ENCODE measurements at regions not wholly inside any gene's neighbourhood (a gene's known extent, or its start where the extent isn't known, plus 50 kb on each side); places are given as distances from the start of the nearest gene placed in this dataset.
"Not testable (repeated sequence)": the region's sequence is repeated elsewhere in the genome, so short reads cannot be mapped to it uniquely, and the experiment has no call there.

DNA sequence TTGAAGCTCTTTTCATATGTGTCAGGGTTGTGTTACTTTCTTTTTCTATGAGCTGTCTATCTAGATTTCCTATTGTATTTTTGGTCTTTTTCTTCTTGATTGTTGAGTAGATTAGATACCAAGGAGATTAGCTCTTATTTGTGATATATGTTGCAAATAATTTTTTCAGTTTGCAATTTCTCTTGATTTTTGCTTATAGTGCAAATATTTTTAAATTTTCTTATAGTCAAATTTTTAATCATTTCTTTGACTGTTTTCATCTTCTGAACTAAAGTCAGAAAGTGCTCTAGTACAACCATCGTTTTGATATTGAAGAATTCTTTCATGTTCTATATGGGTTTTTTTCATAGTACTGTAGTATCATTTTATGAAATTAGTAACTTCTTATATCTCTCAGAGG lies 193.7 kb downstream of the OSTF1 start:
- no peak for DNase-seq (ENCODE audit: low spot score)

GRCh38 chr9:75289332-75289731 lies 201.0 kb downstream of the OSTF1 start:
- no peak for DNase-seq (ENCODE audit: low spot score)

DNA sequence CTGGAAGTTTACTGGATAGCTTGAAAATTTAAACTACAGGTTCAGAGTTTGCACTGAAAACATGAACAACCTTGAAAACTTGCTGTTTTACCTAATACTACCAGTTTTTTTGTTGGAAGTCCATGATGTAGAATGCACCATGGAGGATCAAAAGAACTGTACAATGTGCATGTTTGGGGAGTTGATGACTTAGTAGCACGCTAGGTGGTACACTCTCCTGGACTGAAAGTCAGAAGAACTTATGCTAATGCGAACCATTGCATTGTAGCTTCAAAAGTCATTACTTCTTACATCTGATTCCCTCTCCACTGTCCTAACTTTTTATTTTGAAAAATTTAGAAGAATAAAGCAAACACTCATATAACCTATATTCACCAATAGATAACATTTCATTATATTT lies 211.0 kb downstream of the OSTF1 start:
- no peak for DNase-seq (ENCODE audit: low spot score)

- no peak for DNase-seq (ENCODE audit: low spot score)
Observed at GRCh38 chr9:75333624-75334023, 245.3 kb downstream of the OSTF1 start.

DNA sequence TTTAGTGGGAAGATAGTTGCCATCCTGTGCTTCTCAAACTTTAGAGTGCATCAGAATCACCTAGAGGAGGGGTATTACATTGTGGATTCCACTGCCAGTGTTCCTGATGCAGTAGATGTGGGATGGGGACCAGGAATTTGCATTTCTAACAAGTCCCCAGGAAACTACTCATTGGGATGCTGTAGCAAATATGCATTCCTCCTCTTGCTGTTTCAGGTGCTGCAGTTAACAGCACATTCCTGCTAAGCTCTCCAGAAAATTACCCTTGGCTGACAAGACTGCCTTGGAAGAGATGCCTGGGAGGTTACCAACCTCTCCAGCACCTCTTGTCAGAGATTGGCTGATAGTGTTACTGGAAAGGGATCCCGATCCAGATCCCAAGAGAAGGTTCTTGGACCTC lies 270.5 kb downstream of the OSTF1 start:
- DNase-seq (ENCODE audit: low spot score) = no peak

DNA sequence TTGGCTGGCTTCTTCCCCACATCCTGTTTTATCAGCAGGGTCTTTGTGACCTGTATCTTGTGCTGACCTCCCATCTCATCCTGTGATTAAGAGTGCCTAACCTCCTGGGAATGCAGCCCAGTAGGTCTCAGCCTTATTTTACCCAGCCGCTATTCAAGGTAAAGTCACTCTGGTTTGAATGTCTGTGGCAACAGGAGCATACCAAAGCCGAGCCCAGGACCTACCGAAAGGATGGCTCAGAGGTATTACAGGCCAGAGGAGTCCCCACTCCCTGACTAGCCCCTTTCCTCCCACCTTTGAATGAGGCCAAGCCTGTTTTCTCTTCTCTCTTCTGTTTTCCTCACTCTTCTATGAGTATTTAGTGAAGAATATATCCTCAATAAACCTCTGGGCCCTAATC lies 271.3 kb downstream of the OSTF1 start:
- DNase-seq (ENCODE audit: low spot score) = no peak

GRCh38 chr9:75360252-75360651 lies 271.9 kb downstream of the OSTF1 start:
- no peak for DNase-seq (ENCODE audit: low spot score)

- not testable (repeated sequence) for DNase-seq (ENCODE audit: low spot score)
Observed at GRCh38 chr9:75362446-75362845, 274.1 kb downstream of the OSTF1 start.

- DNase-seq (ENCODE audit: low spot score) = no peak
Observed at GRCh38 chr9:75365196-75365595, 276.9 kb downstream of the OSTF1 start.

DNA sequence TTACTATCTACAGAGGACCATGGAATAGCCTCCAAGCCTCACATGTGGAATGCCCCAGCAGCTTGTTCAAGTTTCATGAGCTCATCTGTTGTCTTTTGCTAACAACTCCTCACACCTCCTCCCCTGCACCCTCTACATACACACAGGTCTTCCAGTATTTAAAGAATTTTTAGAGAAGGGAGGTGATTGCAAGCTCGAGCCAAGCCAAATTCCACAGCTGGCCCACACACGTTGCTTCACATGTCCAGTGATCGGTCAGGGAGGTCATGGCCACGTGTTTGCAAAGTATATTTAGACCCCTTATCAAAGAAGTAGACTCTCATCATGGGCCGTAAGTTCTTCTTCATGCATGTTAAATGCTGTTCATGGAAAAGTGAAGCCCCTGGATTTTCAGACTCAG lies 281.7 kb downstream of the OSTF1 start:
- no peak for DNase-seq (ENCODE audit: low spot score)

- no peak for DNase-seq (ENCODE audit: low spot score)
Observed at GRCh38 chr9:75372499-75373268, 284.4 kb downstream of the OSTF1 start.

DNA sequence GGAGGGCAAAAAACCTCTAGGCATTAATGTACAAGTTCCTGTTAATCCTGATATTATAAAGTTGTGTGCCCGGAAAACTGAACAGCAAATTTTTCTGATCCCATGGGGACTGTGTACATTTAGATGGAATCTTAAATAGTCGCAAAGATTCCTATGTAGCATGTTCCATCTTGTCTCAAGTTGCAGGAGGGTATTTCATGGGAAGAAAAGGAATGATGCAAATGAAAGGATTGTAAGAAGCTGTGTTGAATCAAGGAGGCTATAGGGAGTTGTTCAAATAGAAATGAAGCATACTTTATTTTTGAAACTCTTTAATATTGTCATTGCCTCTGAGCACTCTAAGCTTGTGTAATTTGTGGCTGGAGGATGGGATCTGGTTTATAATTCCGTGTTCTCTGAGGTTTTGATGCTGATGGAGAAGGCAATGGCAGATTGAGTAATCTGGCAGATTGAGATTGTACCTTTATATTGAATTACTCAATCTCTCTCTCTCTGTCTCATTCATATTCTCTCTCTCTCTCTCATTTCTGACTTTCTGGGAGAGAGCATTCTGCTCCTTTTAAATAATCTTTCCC lies 288.5 kb downstream of the OSTF1 start:
- DNase-seq (ENCODE audit: low spot score) = no peak

- no peak for DNase-seq (ENCODE audit: low spot score)
Observed at GRCh38 chr9:75378036-75378435, 289.7 kb downstream of the OSTF1 start.

DNA sequence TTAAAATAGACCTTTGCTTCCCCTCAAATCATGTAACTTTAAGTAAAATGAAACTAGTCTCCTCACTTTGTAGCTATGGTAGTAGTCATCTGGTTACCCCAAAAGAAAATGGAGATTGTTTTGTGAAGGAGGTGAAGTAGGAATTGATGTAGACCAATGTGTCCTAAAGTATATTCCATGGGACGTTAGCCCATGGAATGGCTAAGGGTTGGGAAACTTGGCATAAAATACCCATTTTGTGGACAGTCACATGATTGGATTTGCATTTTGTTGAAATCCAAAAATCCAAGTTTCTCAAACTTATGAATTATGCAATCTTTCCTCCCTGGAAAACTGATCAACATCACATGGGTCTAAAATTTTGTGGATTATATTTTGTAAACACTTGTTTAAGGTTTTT lies 290.6 kb downstream of the OSTF1 start:
- DNase-seq (ENCODE audit: low spot score) = no peak

DNA sequence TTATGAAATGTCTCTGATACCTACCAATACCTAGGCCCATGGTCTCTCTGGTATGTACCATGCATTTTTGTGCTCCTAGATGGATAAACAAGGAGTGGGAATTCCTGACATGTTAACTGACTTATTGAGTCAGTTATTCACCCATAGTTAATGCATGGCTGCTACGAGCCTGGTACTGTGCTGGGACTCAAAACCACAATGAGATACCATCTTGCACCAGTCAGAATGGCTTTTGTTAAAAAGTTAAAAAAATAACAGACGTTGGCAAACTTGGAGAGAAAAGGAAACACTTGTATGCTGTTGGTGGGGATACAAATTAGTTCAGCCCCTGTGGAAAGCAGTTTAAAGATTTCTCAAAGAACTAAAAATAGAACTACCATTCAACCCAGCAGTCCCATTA lies 293.8 kb downstream of the OSTF1 start:
- no peak for DNase-seq (ENCODE audit: low spot score)

DNA sequence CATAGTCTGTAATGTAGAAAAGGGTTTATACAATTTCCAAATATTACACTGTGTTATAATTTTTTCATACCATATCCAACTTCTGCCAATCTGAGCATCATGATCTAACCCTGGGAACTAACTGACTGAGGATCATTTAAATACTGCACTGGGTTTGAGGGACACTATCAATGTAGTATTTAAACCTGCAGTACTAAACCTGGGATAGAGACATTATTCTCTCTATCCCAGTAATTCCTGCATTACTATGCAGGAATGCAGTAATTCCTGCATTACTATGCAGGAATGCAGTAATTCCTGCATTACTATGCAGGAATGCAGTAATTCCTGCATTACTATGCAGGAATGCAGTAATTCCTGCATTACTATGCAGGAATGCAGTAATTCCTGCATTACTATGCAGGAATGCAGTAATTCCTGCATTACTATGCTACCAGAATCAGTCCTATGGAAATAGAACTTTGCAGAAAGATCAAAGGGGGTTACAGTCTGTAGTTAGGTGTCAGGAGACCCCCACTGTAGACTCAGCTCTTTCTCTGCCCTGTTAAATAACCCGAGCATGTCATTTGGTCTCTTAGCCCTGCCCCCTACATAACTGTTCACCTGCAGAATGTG lies 295.2 kb downstream of the OSTF1 start:
- DNase-seq (ENCODE audit: low spot score) = not testable (repeated sequence)

DNA sequence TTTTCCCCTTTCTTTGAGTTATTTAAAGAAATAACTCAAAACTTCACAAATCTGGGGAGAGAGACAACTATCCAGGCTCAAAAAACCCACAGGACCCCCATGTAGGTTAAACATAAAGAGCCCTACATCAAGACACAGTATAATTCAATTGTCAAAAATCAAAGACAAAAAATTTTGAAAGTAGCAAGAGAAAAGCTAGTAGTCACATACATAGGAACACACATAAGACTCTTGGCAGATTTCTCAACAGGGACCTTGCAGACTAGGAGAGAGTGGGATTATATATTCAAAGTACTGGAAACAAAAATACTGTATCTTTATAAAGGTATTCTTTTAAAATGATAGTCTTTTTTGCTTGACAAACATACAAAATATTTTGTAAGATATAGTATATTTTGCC lies 296.9 kb downstream of the OSTF1 start:
- DNase-seq (ENCODE audit: low spot score) = no peak

DNA sequence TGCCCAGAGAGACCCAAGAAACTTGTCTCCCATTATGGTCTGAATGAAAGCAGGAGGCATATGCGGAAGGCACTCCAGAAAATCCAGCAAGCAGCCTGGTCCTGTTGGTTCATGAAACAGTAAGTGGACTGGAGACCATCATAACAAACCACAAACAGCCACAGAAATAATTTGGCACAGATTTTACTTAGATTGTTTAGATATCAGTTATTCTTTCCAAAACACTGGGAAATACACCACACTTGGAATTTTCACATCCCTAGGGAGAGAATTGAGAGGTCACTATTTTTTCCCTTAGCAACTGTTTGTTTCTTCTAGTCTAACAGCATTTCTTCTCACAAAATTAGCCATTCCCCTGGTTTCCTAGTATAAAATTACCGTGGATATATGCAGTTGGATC lies 300.8 kb downstream of the OSTF1 start:
- DNase-seq (ENCODE audit: low spot score) = no peak

DNA sequence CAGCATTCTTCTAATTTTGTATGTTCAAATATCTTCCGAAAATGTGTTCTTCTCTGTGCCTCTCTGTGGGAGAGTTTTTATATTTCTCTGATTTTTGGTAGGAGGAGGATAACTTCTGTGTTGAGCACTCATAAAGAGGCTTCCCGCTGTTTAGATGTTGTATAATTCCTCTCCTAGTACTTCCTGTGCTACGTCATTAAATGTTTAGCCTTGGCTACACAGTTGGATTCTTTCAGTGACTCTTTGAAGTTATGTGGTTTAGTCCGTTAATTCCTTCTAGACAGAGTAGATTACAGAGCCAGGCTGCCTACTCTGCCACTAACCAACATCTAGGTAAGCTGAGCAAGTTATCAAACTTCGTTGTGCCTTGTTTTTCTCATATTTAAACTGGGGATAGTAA lies 302.6 kb downstream of the OSTF1 start:
- DNase-seq (ENCODE audit: low spot score) = no peak

DNA sequence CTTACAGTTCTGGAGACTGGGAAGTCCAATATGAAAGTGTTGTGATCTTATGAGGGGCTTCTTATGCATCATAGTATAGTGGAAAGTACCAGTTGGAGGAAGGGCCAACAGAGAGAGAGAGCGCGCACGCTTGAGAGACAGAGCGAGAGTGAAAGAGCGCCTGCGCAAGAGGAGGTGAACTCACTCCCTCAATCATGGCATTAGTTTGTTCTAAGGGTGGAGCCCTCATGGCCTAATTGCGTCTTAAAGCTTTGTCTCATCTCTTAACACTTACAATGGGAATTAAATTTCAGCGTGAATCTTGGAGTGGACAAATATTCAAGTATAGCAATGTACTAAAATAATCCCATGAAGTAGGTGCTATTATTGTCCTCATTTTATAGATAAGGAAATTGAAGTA lies 303.2 kb downstream of the OSTF1 start:
- no peak for DNase-seq (ENCODE audit: low spot score)

- no peak for DNase-seq (ENCODE audit: low spot score)
Observed at GRCh38 chr9:75395336-75395735, 307.0 kb downstream of the OSTF1 start.

DNA sequence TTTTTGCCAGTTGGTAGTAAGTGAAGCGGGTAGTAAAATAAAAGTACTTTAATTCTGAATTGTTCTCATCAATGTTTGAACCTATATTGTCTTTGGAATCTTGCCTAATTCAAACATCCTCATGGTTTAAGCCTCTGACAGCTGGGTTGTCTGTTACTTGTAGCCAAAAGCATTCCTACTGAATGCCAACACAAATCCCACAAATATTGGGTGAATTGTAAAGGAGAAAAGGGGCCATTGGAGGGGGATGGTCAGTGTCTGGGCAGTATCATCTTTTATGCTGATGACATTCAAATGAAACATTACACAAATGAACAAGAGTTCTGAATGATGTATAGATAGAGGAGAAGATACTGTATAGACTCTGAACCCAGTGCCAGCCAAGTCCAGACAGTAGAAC lies 309.5 kb downstream of the OSTF1 start:
- no peak for DNase-seq (ENCODE audit: low spot score)

- no peak for DNase-seq (ENCODE audit: low spot score)
Observed at GRCh38 chr9:75408391-75408790, 320.1 kb downstream of the OSTF1 start.

DNA sequence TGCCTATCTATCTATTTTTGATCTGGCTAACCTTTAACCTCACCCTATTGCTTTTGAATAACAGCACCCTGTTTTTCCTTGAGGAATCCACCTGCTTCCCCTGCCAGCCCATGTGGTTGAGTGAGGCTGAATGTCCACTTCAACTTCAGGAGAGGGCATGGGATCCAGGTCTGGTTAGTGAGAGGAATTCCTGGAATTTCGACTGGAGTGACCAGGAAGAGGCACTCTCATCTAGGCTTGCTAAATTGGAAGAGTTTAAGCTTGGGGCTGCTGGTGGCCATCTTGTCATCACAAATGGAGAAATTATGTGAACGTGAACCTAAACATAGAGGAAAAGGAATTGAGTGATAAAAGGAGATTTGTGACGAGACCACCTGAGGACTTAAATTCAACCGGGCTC lies 322.1 kb downstream of the OSTF1 start:
- no peak for DNase-seq (ENCODE audit: low spot score)
